H9 (cell line): ENCODE measurements at regions not wholly inside any gene's neighbourhood (a gene's known extent, or its start where the extent isn't known, plus 50 kb on each side); places are given as distances from the start of the nearest gene placed in this dataset.

ENCODE experiments used
- DNase-seq: peaks from one replicate; pipeline ENCODE4 v3.0.0-alpha.2; 2017
- H2AFZ ChIP-seq: one replicate; pipeline ENCODE4 v1.6.1; 2013; ENCODE audit warnings: mild to moderate bottlenecking, low read length, control low read depth, moderate library complexity
- H2AK5ac ChIP-seq: 2 replicates; pipeline ENCODE4 v1.6.1; 2013; ENCODE audit warnings: low read length, control low read depth, mixed read lengths; ENCODE audit not compliant: insufficient read length
- H2BK120ac ChIP-seq: one replicate; pipeline ENCODE4 v1.6.1; 2013; ENCODE audit warnings: low read depth, mild to moderate bottlenecking, low read length, control low read depth, inconsistent platforms; ENCODE audit not compliant: poor library complexity, severe bottlenecking
- H2BK12ac ChIP-seq: 2 replicates; pipeline ENCODE4 v1.6.1; 2013; ENCODE audit warnings: low read length, control low read depth, mixed read lengths, low read depth; ENCODE audit not compliant: insufficient read length
- H2BK15ac ChIP-seq: 2 replicates; pipeline ENCODE4 v1.6.1; 2013; ENCODE audit warnings: low read depth, low read length, control low read depth
- H2BK20ac ChIP-seq: one replicate; pipeline ENCODE4 v1.6.1; 2013; ENCODE audit warnings: low read depth, mild to moderate bottlenecking, low read length, control low read depth, inconsistent platforms; ENCODE audit not compliant: poor library complexity, severe bottlenecking
- H2BK5ac ChIP-seq: 2 replicates; pipeline ENCODE4 v1.6.1; 2013; ENCODE audit warnings: low read length, control low read depth, mixed read lengths; ENCODE audit not compliant: insufficient read length
- H3K14ac ChIP-seq: 2 replicates; pipeline ENCODE4 v1.6.1; 2013; ENCODE audit warnings: low read length, control low read depth; ENCODE audit not compliant: insufficient read depth
- H3K18ac ChIP-seq: 2 replicates; pipeline ENCODE4 v1.6.1; 2013; ENCODE audit warnings: low read depth, mild to moderate bottlenecking, mixed read lengths, low read length, control low read depth; ENCODE audit not compliant: insufficient read length
- H3K23ac ChIP-seq: 2 replicates; pipeline ENCODE4 v1.6.1; 2013; ENCODE audit warnings: low read length, control low read depth, mixed read lengths, low read depth; ENCODE audit not compliant: insufficient read length
- H3K23me2 ChIP-seq: 2 replicates; pipeline ENCODE4 v1.6.1; 2013; ENCODE audit warnings: low read depth, mild to moderate bottlenecking, mixed read lengths, low read length, control low read depth; ENCODE audit not compliant: insufficient read length, poor library complexity, severe bottlenecking
- H3K27ac ChIP-seq: 2 replicates; pipeline ENCODE4 v1.5.1; 2013; ENCODE audit warnings: low read length, control low read depth, mixed read lengths, low read depth; ENCODE audit not compliant: insufficient read length
- H3K27me3 ChIP-seq: 2 replicates; pipeline ENCODE4 v1.6.1; 2013; ENCODE audit warnings: low read length, control low read depth, inconsistent platforms; ENCODE audit not compliant: insufficient read depth
- H3K4ac ChIP-seq: 2 replicates; pipeline ENCODE4 v1.6.1; 2013; ENCODE audit warnings: low read depth, mild to moderate bottlenecking, control low read depth, inconsistent platforms, low read length, moderate library complexity
- H3K4me1 ChIP-seq: 2 replicates; pipeline ENCODE4 v1.6.1; 2013; ENCODE audit warnings: low read length, control low read depth, inconsistent platforms; ENCODE audit not compliant: insufficient read depth
- H3K4me2 ChIP-seq: 2 replicates; pipeline ENCODE4 v1.6.1; 2013; ENCODE audit warnings: low read length, control low read depth, mixed read lengths; ENCODE audit not compliant: insufficient read length, insufficient read depth
- H3K56ac ChIP-seq: 2 replicates; pipeline ENCODE4 v1.6.1; 2013; ENCODE audit warnings: low read depth, mild to moderate bottlenecking, mixed read lengths, low read length, control low read depth; ENCODE audit not compliant: insufficient read length
- H3K79me1 ChIP-seq: 2 replicates; pipeline ENCODE4 v1.6.1; 2013; ENCODE audit warnings: low read depth, mild to moderate bottlenecking, moderate library complexity, low read length, control low read depth, inconsistent platforms; ENCODE audit not compliant: insufficient read depth, poor library complexity, severe bottlenecking
- H3K79me2 ChIP-seq: 2 replicates; pipeline ENCODE4 v1.6.1; 2013; ENCODE audit warnings: low read length, control low read depth, inconsistent platforms; ENCODE audit not compliant: insufficient read depth
- H3K9ac ChIP-seq: 2 replicates; pipeline ENCODE4 v1.6.1; 2013; ENCODE audit warnings: low read length, control low read depth, mixed read lengths; ENCODE audit not compliant: insufficient read length; ENCODE audit errors: extremely low read depth
- H3K9me3 ChIP-seq: one replicate; pipeline ENCODE4 v1.6.1; 2013; ENCODE audit warnings: low read depth, low read length, inconsistent platforms; ENCODE audit not compliant: control insufficient read depth
- H3T11ph ChIP-seq: one replicate; pipeline ENCODE4 v1.6.1; 2013; ENCODE audit warnings: mild to moderate bottlenecking, low read length, control low read depth, inconsistent platforms
- H4K20me1 ChIP-seq: one replicate; pipeline ENCODE4 v1.6.1; 2013; ENCODE audit not compliant: control insufficient read depth, insufficient read length, insufficient read depth
- H4K5ac ChIP-seq: 2 replicates; pipeline ENCODE4 v1.6.1; 2013; ENCODE audit warnings: low read depth, mild to moderate bottlenecking, mixed read lengths, low read length, control low read depth; ENCODE audit not compliant: insufficient read length
- H4K8ac ChIP-seq: replicated peaks from 2 replicates; pipeline ENCODE4 v1.6.1; 2013; ENCODE audit warnings: low read length, control low read depth, mixed read lengths, low read depth; ENCODE audit not compliant: insufficient read length
- H4K91ac ChIP-seq: 2 replicates; pipeline ENCODE4 v1.6.1; 2013; ENCODE audit warnings: low read depth, mild to moderate bottlenecking, moderate library complexity, mixed read lengths, low read length, control low read depth; ENCODE audit not compliant: insufficient read length
- H3K27ac Mint-ChIP-seq, 3 experiments: 2 replicates in 2 of 3; 3 replicates in 1 of 3; pipeline ENCODE4 v1.8.0; 2020 to 2021; ENCODE audit warnings: mixed read lengths in 3 of 3, mild to moderate bottlenecking in 1 of 3, moderate library complexity in 1 of 3
- H3K27me3 Mint-ChIP-seq: 2 replicates; pipeline ENCODE4 v1.8.0; 2021; ENCODE audit warnings: low read depth, mild to moderate bottlenecking, moderate library complexity, mixed read lengths
- H3K36me3 Mint-ChIP-seq, 3 experiments: 2 replicates in 2 of 3; 3 replicates in 1 of 3; pipeline ENCODE4 v1.8.0; 2020 to 2021; ENCODE audit warnings: low read depth in 3 of 3, mixed read lengths in 3 of 3; ENCODE audit not compliant: insufficient read depth in 1 of 3
- H3K4me1 Mint-ChIP-seq, 2 experiments: 2 replicates each; pipeline ENCODE4 v1.8.0; 2020; ENCODE audit warnings: mixed read lengths in 2 of 2
- H3K4me3 Mint-ChIP-seq, 2 experiments: 2 replicates in 1 of 2; 3 replicates in 1 of 2; pipeline ENCODE4 v1.8.0; 2020 to 2021; ENCODE audit warnings: mild to moderate bottlenecking in 2 of 2, mixed read lengths in 2 of 2, moderate library complexity in 1 of 2
- H3K9me3 Mint-ChIP-seq, 2 experiments: 2 replicates in 1 of 2; 3 replicates in 1 of 2; pipeline ENCODE4 v1.8.0; 2020; ENCODE audit warnings: mild to moderate bottlenecking in 2 of 2, mixed read lengths in 2 of 2, moderate library complexity in 1 of 2
- WGBS: extraction: QIAGEN DNeasy Blood & Tissue Kit; methylation state at CpG from one replicate; pipeline ENCODE4 v1.1.7; 2013; ENCODE audit warnings: missing lambda C conversion rate, low lambda C conversion rate, mixed read lengths; ENCODE audit not compliant: insufficient read length; ENCODE audit errors: extremely low coverage; 5-methylcytosine and 5-hydroxymethylcytosine counted together
- TF ChIP-seq, protein P1 (sequence below): fragments of 200-600 bp; sonication (generic); conservative IDR thresholded peaks from 3 replicates; pipeline ENCODE4 v1.8.0; 2021; ENCODE audit warnings: antibody characterized with exemption, mild to moderate bottlenecking

DNA sequence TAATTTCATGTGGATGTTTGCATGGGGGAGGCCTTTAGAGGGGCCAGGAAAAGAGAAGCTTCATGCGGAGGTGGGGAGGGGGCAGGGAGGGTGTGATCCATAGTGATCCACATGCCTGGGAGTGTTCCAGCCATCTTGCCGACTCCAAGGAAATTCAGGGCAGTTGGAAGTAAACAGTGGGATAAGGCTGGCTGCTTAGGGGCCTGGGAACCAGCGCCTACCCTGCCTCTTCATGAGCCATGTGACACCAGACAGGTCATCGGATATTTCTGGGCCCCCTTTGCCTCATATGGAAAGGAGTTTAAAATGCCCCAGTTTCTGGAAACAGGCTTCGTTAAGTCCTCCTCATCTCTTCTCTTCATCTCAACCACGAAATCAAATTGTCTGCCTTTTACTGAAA is 983.2 kb downstream of the BCL11B start:
- TF ChIP-seq, protein P1, sequence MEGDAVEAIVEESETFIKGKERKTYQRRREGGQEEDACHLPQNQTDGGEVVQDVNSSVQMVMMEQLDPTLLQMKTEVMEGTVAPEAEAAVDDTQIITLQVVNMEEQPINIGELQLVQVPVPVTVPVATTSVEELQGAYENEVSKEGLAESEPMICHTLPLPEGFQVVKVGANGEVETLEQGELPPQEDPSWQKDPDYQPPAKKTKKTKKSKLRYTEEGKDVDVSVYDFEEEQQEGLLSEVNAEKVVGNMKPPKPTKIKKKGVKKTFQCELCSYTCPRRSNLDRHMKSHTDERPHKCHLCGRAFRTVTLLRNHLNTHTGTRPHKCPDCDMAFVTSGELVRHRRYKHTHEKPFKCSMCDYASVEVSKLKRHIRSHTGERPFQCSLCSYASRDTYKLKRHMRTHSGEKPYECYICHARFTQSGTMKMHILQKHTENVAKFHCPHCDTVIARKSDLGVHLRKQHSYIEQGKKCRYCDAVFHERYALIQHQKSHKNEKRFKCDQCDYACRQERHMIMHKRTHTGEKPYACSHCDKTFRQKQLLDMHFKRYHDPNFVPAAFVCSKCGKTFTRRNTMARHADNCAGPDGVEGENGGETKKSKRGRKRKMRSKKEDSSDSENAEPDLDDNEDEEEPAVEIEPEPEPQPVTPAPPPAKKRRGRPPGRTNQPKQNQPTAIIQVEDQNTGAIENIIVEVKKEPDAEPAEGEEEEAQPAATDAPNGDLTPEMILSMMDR, result no peak
- Histone ChIP-seq H3T11ph (no peak overlapping the region), H3K4me2 (no peak overlapping the region), H4K8ac (no peak overlapping the region), H4K20me1 (no peaks in the 10 kb centered on the region), H4K5ac (no peak overlapping the region), H3K9me3 (no peaks in the 10 kb centered on the region), H3K23ac (no peak overlapping the region), H2BK15ac (no peak overlapping the region), H3K9ac (no peak overlapping the region), H4K91ac (no peak overlapping the region), H3K27me3 (no peaks in the 10 kb centered on the region), H3K4ac (no peak overlapping the region), H2BK120ac (no peak overlapping the region), H3K56ac (no peak overlapping the region), H3K79me1 (no peaks in the 10 kb centered on the region), H3K79me2 (no peaks in the 10 kb centered on the region), H3K27ac (no peak overlapping the region), H2BK20ac (no peak overlapping the region), H3K23me2 (peaks cover 3% of the 10 kb centered on the region), H2AK5ac (no peak overlapping the region), H3K14ac (no peak overlapping the region), H2AFZ (no peak overlapping the region), H3K18ac (no peak overlapping the region), H2BK12ac (no peak overlapping the region), H3K4me1 (no peaks in the 10 kb centered on the region), H2BK5ac (no peak overlapping the region)
- Mint-ChIP-seq H3K4me1 (0 out of 4 replicates have a peak, but pooled peaks cover 0 to 2% of the 10 kb centered on the region in 2 experiments), H3K9me3 (peaks cover 0 to 2% of the 10 kb centered on the region in 2 experiments; a peak in 2 of 5 replicates), H3K27ac (no peak overlapping the region), H3K36me3 (no peaks in the 10 kb centered on the region), H3K4me3 (no peak overlapping the region), H3K27me3 (peaks cover 3% of the 10 kb centered on the region; the same call in 1 of the 2 replicates)
- WGBS, result no CpG with 5 or more reads among the region's 6 CpGs
- no peak for DNase-seq
